AG20443 (cell line): ENCODE measurements at regions not wholly inside any gene's neighbourhood (a gene's known extent, or its start where the extent isn't known, plus 50 kb on each side); places are given as distances from the start of the nearest gene placed in this dataset.

Experiments used
- DNase-seq: peaks from one replicate; pipeline ENCODE4 v3.0.0; 2012; ENCODE audit warnings: low spot score, mixed read lengths

- DNase-seq: no peak
These were observed 53.7 kb upstream of the TRAK1 start for GRCh38 chr3:42037318-42037945.

- peak; percentile 84 for DNase-seq
These were observed 54.7 kb upstream of the TRAK1 start for GRCh38 chr3:42036483-42036823.

- no peak for DNase-seq
These were observed 55.2 kb upstream of the TRAK1 start for GRCh38 chr3:42035816-42036482.

GRCh38 chr3:42035007-42035406 is 56.1 kb upstream of the TRAK1 start:
- no peak for DNase-seq

GRCh38 chr3:42033741-42034140 is 57.4 kb upstream of the TRAK1 start:
- DNase-seq: peak; percentile 41

- DNase-seq: peak; percentile 58
These were observed 58.3 kb upstream of the TRAK1 start for GRCh38 chr3:42032693-42033349.

- peak; percentile 38 for DNase-seq
These were observed 59.2 kb upstream of the TRAK1 start for GRCh38 chr3:42031808-42032480.

GRCh38 chr3:42028474-42028873 is 62.7 kb upstream of the TRAK1 start:
- no peak for DNase-seq

- no peak for DNase-seq
These were observed 63.6 kb upstream of the TRAK1 start for GRCh38 chr3:42027571-42027970.

GRCh38 chr3:42025370-42026138 is 63.7 kb upstream of the ULK4 start:
- peak; percentile 92 for DNase-seq

GRCh38 chr3:42024591-42025351 is 62.9 kb upstream of the ULK4 start:
- no peak for DNase-seq

- no peak for DNase-seq
These were observed 61.5 kb upstream of the ULK4 start for GRCh38 chr3:42023380-42023779.

GRCh38 chr3:42022355-42022754 is 60.5 kb upstream of the ULK4 start:
- no peak for DNase-seq

GRCh38 chr3:42020684-42021307 is 58.9 kb upstream of the ULK4 start:
- DNase-seq: peak; percentile 68

- no peak for DNase-seq
These were observed 58.0 kb upstream of the ULK4 start for GRCh38 chr3:42019953-42020260.

GRCh38 chr3:42019144-42019952 is 57.4 kb upstream of the ULK4 start:
- DNase-seq: no peak

- DNase-seq: peak; percentile 46
These were observed 53.1 kb upstream of the ULK4 start for GRCh38 chr3:42014921-42015533.

GRCh38 chr3:42014458-42014920 is 52.6 kb upstream of the ULK4 start:
- DNase-seq: no peak

- peak; percentile 45 for DNase-seq
These were observed 52.0 kb upstream of the ULK4 start for GRCh38 chr3:42013691-42014457.
